ENCODE measurements at regions not wholly inside any gene's neighbourhood (a gene's known extent, or its start where the extent isn't known, plus 50 kb on each side); places are given as distances from the start of the nearest gene placed in this dataset.
"Not testable (repeated sequence)": the region's sequence is repeated elsewhere in the genome, so short reads cannot be mapped to it uniquely, and the experiment has no call there.

GRCh38 chr12:131316388-131316787 is 362.7 kb downstream of the ADGRD1 start:
- DNase-seq (ENCODE audit: low spot score) = no peak
- intact Hi-C loops (cut with DNase I) = no loop called here

- DNase-seq (ENCODE audit: low spot score) = no peak
- intact Hi-C loops (cut with DNase I) = no loop called here
Measured at GRCh38 chr12:131318045-131318685, 364.5 kb downstream of the ADGRD1 start.

- intact Hi-C loops (cut with DNase I) = no loop called here
- no peak for DNase-seq (ENCODE audit: low spot score)
Measured at GRCh38 chr12:131321988-131322387, 368.3 kb downstream of the ADGRD1 start.

GRCh38 chr12:131322460-131322859 is 368.8 kb downstream of the ADGRD1 start:
- intact Hi-C loops (cut with DNase I); DNase-seq (ENCODE audit: low spot score): not testable (repeated sequence)

- no peak for DNase-seq (ENCODE audit: low spot score)
Measured at GRCh38 chr12:131323879-131324278, 370.2 kb downstream of the ADGRD1 start.

GRCh38 chr12:131327521-131328488 is 374.1 kb downstream of the ADGRD1 start:
- intact Hi-C loops (cut with DNase I) = no loop called here
- DNase-seq (ENCODE audit: low spot score) = no peak

More at GRCh38 chr12:131323879-131324278, 370.2 kb downstream of the ADGRD1 start:
- intact Hi-C loops (cut with DNase I) = no loop called here

- intact Hi-C loops (cut with DNase I); DNase-seq (ENCODE audit: low spot score): not testable (repeated sequence)
Measured at GRCh38 chr12:131328861-131329845, 375.4 kb downstream of the ADGRD1 start.

GRCh38 chr12:131330106-131330815 is 376.6 kb downstream of the ADGRD1 start:
- no peak for DNase-seq (ENCODE audit: low spot score)

GRCh38 chr12:131331148-131331750 is 377.5 kb downstream of the ADGRD1 start:
- intact Hi-C loops (cut with DNase I) = no loop called here

More at GRCh38 chr12:131330106-131330815, 376.6 kb downstream of the ADGRD1 start:
- intact Hi-C loops (cut with DNase I) = no loop called here

GRCh38 chr12:131332224-131332623 is 378.5 kb downstream of the ADGRD1 start:
- no peak for DNase-seq (ENCODE audit: low spot score)
- intact Hi-C loops (cut with DNase I) = no loop called here

More at GRCh38 chr12:131331148-131331750, 377.5 kb downstream of the ADGRD1 start:
- no peak for DNase-seq (ENCODE audit: low spot score)

- intact Hi-C loops (cut with DNase I) = no loop called here
- DNase-seq (ENCODE audit: low spot score) = no peak
Measured at GRCh38 chr12:131333136-131333535, 377.8 kb upstream of the SFSWAP start.

GRCh38 chr12:131333621-131334440 is 377.1 kb upstream of the SFSWAP start:
- no peak for DNase-seq (ENCODE audit: low spot score)
- intact Hi-C loops (cut with DNase I) = no loop called here

GRCh38 chr12:131334835-131335234 is 376.1 kb upstream of the SFSWAP start:
- intact Hi-C loops (cut with DNase I) = no loop called here
- no peak for DNase-seq (ENCODE audit: low spot score)

GRCh38 chr12:131335456-131335855 is 375.4 kb upstream of the SFSWAP start:
- no peak for DNase-seq (ENCODE audit: low spot score)

GRCh38 chr12:131337861-131338260 is 373.0 kb upstream of the SFSWAP start:
- DNase-seq (ENCODE audit: low spot score); intact Hi-C loops (cut with DNase I): not testable (repeated sequence)

More at GRCh38 chr12:131335456-131335855, 375.4 kb upstream of the SFSWAP start:
- intact Hi-C loops (cut with DNase I) = no loop called here

GRCh38 chr12:131340616-131341210 is 370.2 kb upstream of the SFSWAP start:
- DNase-seq (ENCODE audit: low spot score) = no peak
- intact Hi-C loops (cut with DNase I) = loop anchor here in 1 of 2 donors (2.0 kb wide), 1 partner anchor 284 kb away; no protein-coding TSS in a partner anchor

GRCh38 chr12:131341608-131342007 is 369.3 kb upstream of the SFSWAP start:
- intact Hi-C loops (cut with DNase I) = loop anchor here in 1 of 2 donors (2.0 kb wide), 1 partner anchor 283 kb away; no protein-coding TSS in a partner anchor
- DNase-seq (ENCODE audit: low spot score) = not testable (repeated sequence)

Data from posterior vena cava (tissue), 2 donors.